DOHH2 (cell line): ENCODE measurements at regions not wholly inside any gene's neighbourhood (a gene's known extent, or its start where the extent isn't known, plus 50 kb on each side); places are given as distances from the start of the nearest gene placed in this dataset.

Experiments used
- EZH2phosphoT487 ChIP-seq: fragments of 200-600 bp; sonication (generic); IDR thresholded peaks from 2 replicates; pipeline ENCODE4 v1.6.1; 2017; ENCODE audit warnings: borderline replicate concordance, mild to moderate bottlenecking, antibody characterized with exemption, low read length, moderate library complexity, mixed read lengths
- TF ChIP-seq, protein P1 (sequence below): fragments of 200-600 bp; sonication (generic); IDR thresholded peaks from one replicate; pipeline ENCODE4 v1.5.1; 2014; ENCODE audit warnings: antibody characterized with exemption, mild to moderate bottlenecking, low read depth, low read length; ENCODE audit not compliant: poor library complexity, severe bottlenecking

DNA sequence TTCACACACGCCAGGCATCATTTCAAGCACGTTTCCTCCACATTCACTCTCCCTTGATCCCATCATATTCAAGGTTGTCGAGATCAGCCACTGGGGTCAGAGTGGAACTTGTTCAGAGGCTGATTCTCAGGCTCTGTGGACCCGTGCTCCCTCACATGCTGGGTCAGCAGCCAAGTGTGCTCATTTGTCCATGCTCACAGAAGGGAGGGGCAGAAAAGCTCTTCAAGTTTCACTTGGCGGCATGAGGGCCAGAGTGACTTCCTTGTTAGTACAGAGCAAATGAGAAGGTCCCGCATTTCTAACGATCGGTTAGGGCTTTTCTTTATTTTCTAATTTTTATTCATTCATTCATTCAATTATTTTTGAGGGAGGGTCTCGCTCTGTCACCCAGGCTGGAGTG lies 82.2 kb downstream of the EBLN1 start:
- TF ChIP-seq, protein P1, sequence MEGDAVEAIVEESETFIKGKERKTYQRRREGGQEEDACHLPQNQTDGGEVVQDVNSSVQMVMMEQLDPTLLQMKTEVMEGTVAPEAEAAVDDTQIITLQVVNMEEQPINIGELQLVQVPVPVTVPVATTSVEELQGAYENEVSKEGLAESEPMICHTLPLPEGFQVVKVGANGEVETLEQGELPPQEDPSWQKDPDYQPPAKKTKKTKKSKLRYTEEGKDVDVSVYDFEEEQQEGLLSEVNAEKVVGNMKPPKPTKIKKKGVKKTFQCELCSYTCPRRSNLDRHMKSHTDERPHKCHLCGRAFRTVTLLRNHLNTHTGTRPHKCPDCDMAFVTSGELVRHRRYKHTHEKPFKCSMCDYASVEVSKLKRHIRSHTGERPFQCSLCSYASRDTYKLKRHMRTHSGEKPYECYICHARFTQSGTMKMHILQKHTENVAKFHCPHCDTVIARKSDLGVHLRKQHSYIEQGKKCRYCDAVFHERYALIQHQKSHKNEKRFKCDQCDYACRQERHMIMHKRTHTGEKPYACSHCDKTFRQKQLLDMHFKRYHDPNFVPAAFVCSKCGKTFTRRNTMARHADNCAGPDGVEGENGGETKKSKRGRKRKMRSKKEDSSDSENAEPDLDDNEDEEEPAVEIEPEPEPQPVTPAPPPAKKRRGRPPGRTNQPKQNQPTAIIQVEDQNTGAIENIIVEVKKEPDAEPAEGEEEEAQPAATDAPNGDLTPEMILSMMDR, result no peak
- no peak for TF ChIP-seq EZH2phosphoT487
